Mucosa of descending colon (tissue), 3 donors: ENCODE measurements at regions not wholly inside any gene's neighbourhood (a gene's known extent, or its start where the extent isn't known, plus 50 kb on each side); places are given as distances from the start of the nearest gene placed in this dataset.

Source experiments
- ATAC-seq: fragments of 200-7000 bp; cut with Tn5 transposase; one replicate; pipeline ENCODE4 v1.9.1; 2020; ENCODE audit warnings: mild to moderate bottlenecking, moderate library complexity
- DNase-seq, 3 donors: peaks; one replicate each; pipeline ENCODE4 v3.0.0-alpha.2; 2020
- H3K36me3 ChIP-seq: fragments of 200-600 bp; one replicate; pipeline ENCODE4 v1.8.0; 2021; ENCODE audit warnings: low read depth, mild to moderate bottlenecking
- H3K4me1 ChIP-seq: fragments of 200-600 bp; one replicate; pipeline ENCODE4 v1.8.0; 2021; ENCODE audit warnings: low read depth, mild to moderate bottlenecking
- H3K4me3 ChIP-seq: fragments of 200-600 bp; one replicate; pipeline ENCODE4 v1.8.0; 2021; ENCODE audit warnings: mild to moderate bottlenecking
- H3K9me3 ChIP-seq: fragments of 200-600 bp; one replicate; pipeline ENCODE4 v1.8.0; 2021; ENCODE audit warnings: mild to moderate bottlenecking
- CTCF ChIP-seq: fragments of 200-600 bp; IDR thresholded peaks from one replicate; pipeline ENCODE4 v1.8.0; 2022; ENCODE audit warnings: antibody characterized with exemption, mild to moderate bottlenecking
- intact Hi-C, 2 donors: fragments of 100-400 bp; cut with DNase I in 1 of 2; cut with micrococcal nuclease in 1 of 2; formaldehyde crosslinking; loops; one replicate each; pipeline versions ENCODE4 v1.11.0 to v1.11.1; 2022; cut with DNase I, micrococcal nuclease
- donor health status: DM: no; HTN: no; CAD: no; lungs with moderate emphysema.
- donor health status: DM: no; HTN: no; CAD: no.
- donor health status: DM: no; HTN: yes; CAD: no.

- Histone ChIP-seq H3K36me3 (no peaks in the 10 kb centered on the region), H3K9me3 (no peaks in the 10 kb centered on the region), H3K4me1 (peaks cover 22% of the 10 kb centered on the region), H3K4me3 (no peak overlapping the region)
- TF ChIP-seq CTCF = no peak
- no peak for ATAC-seq
- intact Hi-C loops = no loop called here
- DNase-seq = no peak
These were observed 61.2 kb upstream of the LBX1 start for GRCh38 chr10:101290431-101290830.

GRCh38 chr10:101290881-101291280, 61.6 kb upstream of the LBX1 start:
- no peak for TF ChIP-seq CTCF
- ATAC-seq = no peak
- Histone ChIP-seq H3K4me3 (no peak overlapping the region), H3K4me1 (peaks cover 22% of the 10 kb centered on the region), H3K9me3 (no peaks in the 10 kb centered on the region), H3K36me3 (no peaks in the 10 kb centered on the region)
- intact Hi-C loops = no loop called here
- no peak for DNase-seq

DNA sequence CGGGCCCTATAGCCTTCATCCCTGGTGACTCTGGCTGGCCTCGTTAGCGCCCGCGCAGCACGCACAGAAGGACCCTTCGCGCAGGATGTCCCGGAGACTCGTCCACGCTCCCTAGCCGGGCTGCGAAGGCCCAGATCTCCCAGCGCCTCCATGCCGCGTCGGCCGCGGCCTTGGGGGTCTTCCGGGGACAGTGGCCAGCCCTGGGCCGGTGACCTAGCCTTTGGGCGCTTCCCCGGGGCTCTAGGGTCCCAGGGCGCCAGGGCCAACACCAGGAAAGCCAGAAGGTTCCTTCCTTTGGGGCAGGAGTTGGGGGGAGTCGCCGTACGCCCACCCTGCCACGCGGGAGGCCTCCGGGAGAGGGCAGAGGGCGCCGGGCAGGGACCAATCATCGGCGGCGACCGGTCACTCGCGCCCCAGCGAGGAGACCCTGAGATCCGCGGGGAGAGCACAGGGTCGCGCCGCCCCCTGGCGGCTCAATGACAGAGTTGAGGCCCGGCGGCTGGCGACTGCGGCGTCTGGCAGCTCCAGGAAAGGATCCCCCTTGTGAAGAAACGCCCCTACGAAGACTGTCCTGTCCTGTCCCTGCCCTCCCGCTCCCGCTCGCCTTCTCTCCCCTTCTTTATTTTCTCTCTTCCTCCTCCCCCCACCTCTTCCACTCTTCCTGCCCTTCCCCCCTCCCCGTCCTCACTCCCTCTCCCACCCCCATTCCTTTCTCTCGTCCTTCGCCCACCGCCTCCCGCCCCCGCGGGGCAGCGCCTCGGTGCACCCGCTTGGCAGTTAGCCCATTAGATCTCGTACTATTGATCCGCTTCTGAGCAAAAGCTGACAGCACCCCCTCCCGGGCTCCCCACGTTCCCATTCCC, 62.3 kb upstream of the LBX1 start:
- intact Hi-C loops = no loop called here
- no peak for TF ChIP-seq CTCF
- peaks cover 22% of the 10 kb centered on the region for H3K4me1 ChIP-seq
- DNase-seq (peak in 2 of 3 donors; percentile 41 to 42), ATAC-seq (peak; percentile 60)
- no peak overlapping the region for H3K4me3 ChIP-seq
- H3K9me3 ChIP-seq = no peaks in the 10 kb centered on the region
- no peaks in the 10 kb centered on the region for H3K36me3 ChIP-seq

DNA sequence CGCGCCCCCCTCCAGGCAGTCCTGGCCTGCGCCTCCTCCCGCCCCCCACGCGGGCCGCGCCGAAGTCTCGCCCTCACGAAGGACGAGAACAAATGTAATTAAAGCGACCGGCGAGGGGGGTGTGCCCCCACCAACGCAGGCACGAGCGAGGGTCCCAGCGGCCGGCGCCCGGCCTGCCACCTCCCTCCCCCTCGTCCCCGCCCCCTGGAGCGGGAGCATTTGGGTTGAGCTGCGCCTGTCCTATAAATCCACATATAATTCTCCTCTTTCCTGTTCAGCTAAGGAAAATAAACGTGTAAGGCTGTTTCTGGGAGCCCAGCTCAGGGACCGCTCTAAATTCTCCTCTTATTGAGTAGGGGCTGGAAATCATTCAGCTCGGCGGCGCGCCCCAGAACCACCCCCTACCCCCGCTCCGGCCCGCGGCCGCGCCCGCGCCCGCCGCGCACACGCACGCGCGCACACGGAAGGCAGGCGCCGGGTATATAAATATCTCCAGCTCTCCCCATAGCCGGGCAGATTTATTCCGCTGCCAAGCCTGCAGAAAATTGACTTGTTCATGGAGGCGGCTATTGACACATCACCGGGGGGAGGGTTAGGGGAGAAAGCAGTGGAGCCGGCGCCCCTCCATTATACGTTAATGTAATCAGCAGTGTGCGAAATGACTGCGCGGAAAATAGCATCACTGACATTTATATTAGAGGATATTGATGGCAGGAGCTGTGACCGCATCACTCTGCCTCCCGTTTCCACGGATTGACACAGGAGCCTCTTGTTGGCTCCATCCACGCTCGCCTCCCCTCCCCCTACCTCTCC, 61.6 kb upstream of the BTRC start:
- intact Hi-C loops = no loop called here
- Histone ChIP-seq H3K4me3 (no peak overlapping the region), H3K9me3 (no peaks in the 10 kb centered on the region), H3K36me3 (no peaks in the 10 kb centered on the region), H3K4me1 (peaks cover 22% of the 10 kb centered on the region)
- ATAC-seq = no peak
- TF ChIP-seq CTCF = no peak
- no peak for DNase-seq

DNA sequence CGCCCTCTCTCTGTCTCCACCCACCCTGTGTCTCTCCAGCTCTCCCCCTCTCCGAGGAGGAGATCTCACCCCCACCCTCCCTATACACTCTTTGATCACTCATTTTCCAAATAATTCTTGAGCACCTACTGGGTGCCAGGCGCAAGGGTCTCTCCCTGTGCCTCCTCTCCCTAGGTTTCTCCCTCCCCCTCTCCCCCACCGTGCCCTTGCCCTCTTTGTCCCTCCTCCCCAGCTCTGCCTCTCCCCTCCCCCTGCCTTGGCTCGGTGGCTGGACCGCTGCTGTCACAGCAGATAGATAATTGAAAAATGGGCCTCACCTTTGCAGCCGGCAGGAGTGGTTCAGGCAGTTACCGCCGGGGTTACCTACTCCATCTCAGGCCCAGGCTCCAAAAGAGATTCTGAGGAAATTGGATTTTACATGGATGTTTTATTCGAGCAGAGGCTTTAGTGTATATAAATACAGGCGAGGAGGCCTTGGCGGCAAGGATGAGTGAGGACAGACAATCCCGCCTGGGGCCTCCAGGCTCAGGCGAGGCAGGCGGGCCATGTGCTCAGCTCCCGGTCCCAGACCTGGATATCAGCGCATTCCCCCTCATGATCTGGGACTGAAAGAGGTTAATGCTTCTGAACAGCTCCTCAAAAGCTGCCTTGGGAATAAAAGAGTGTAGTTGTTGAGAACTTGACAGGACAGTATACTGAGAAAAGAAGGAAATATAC, 60.8 kb upstream of the BTRC start:
- no peak for TF ChIP-seq CTCF
- Histone ChIP-seq H3K4me3 (no peak overlapping the region), H3K36me3 (no peaks in the 10 kb centered on the region), H3K9me3 (no peaks in the 10 kb centered on the region), H3K4me1 (peaks cover 18% of the 10 kb centered on the region)
- intact Hi-C loops = no loop called here
- DNase-seq (no peak), ATAC-seq (no peak)
